Activated CD4-positive, alpha-beta memory T cell treated with anti-CD3 and anti-CD28 coated beads, Interleukin-2, amount 10 ng/mL, durations not matched to agents 7 days and 5 days (primary cell): ENCODE measurements at regions not wholly inside any gene's neighbourhood (a gene's known extent, or its start where the extent isn't known, plus 50 kb on each side); places are given as distances from the start of the nearest gene placed in this dataset.

Experiments used
- CTCF ChIA-PET: fragments of 350-600 bp; sonication (Branson Sonifier 250); formaldehyde crosslinking; loops from one replicate; lab custom pipeline; 2021; ENCODE audit warnings: antibody characterized with exemption, inconsistent platforms; lab: Charles Lee
- POLR2A ChIA-PET: fragments of 350-600 bp; sonication (Branson Sonifier 250); formaldehyde crosslinking; loops from one replicate; lab custom pipeline; 2021; ENCODE audit warnings: antibody characterized with exemption; lab: Charles Lee
- DNase-seq: peaks from one replicate; pipeline ENCODE4 v3.0.0-alpha.2; 2020
- H3K27ac Mint-ChIP-seq: one replicate; pipeline ENCODE4 v1.8.0; 2021; ENCODE audit warnings: mild to moderate bottlenecking, mixed read lengths
- H3K27me3 Mint-ChIP-seq: one replicate; pipeline ENCODE4 v1.8.0; 2021; ENCODE audit warnings: mixed read lengths
- H3K36me3 Mint-ChIP-seq: one replicate; pipeline ENCODE4 v1.8.0; 2021; ENCODE audit warnings: low read depth, mixed read lengths
- H3K4me1 Mint-ChIP-seq: one replicate; pipeline ENCODE4 v1.8.0; 2021; ENCODE audit warnings: mixed read lengths
- H3K4me3 Mint-ChIP-seq: one replicate; pipeline ENCODE4 v1.8.0; 2021; ENCODE audit warnings: mild to moderate bottlenecking, mixed read lengths
- H3K9me3 Mint-ChIP-seq: one replicate; pipeline ENCODE4 v1.8.0; 2021; ENCODE audit warnings: mixed read lengths

DNA sequence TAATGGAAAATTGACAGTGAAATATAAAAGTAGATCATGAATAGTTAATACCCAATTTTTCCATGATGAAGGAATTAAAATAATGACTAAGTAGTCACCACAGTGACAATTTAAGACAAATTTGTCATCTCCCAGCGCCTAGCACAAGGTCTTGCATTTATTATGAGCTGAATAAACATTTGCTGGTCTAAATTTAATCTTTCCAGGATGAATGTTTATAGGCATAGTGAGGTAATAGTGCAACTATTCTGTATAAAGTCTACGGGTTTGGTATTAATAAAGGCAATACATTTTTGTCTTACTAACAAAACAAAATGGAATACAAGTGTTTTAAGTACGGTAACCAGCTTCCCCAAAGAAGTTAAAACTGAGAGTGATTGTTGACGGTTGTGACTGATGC lies 209.3 kb downstream of the CD47 start:
- Mint-ChIP-seq H3K4me1 (no peaks in the 10 kb centered on the region), H3K27ac (no peak overlapping the region), H3K27me3 (no peaks in the 10 kb centered on the region), H3K9me3 (no peaks in the 10 kb centered on the region), H3K4me3 (no peak overlapping the region), H3K36me3 (no peaks in the 10 kb centered on the region)
- DNase-seq: no peak
- ChIA-PET CTCF (no interaction called here), POLR2A (no interaction called here)

DNA sequence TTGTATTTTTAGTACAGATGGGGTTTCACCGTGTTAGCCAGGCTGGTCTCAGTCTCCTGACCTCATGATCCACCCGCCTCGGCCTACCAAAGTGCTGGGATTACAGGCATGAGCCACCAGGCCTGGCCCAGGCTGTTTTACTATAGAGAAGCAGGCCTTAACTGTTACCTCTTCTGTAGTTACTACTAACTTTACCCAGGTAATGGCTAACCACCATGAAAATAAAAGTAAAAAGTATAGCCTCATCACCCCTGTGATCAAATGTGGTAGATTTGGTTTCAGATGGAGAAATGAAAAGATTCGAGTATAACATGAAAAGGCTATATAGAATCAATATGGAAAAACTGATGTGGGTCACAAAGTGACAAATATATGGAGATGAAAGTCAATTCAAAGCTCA lies 210.1 kb downstream of the CD47 start:
- H3K4me3 Mint-ChIP-seq: no peak overlapping the region
- no peak for DNase-seq
- no peaks in the 10 kb centered on the region for H3K9me3 Mint-ChIP-seq
- ChIA-PET CTCF (no interaction called here), POLR2A (no interaction called here)
- no peaks in the 10 kb centered on the region for H3K27me3 Mint-ChIP-seq
- no peaks in the 10 kb centered on the region for H3K36me3 Mint-ChIP-seq
- no peaks in the 10 kb centered on the region for H3K4me1 Mint-ChIP-seq
- H3K27ac Mint-ChIP-seq: no peak overlapping the region

DNA sequence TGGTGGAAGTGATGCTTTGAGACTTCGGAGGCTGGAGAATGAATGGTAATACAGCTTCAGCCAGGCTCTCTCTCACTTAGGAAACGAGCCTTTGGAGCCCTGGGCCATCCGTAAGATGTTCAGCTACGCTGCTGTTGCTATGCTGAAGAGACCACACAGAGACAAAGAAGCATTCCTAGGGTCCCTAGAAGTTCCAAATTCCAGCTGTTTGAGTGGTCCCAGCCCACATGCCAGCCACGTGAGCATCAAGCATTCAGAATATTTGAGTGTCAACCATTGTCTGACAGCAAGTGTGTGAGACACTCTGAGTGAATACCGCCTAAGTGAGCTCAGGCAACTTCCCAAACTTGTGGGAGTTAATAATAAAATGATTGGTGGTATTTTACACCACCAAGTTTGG lies 212.9 kb downstream of the CD47 start:
- no peak for DNase-seq
- no peak overlapping the region for H3K27ac Mint-ChIP-seq
- H3K4me3 Mint-ChIP-seq: no peak overlapping the region
- H3K4me1 Mint-ChIP-seq: no peaks in the 10 kb centered on the region
- ChIA-PET POLR2A (no interaction called here), CTCF (interaction anchor here (0.6 kb wide), 1 partner anchor 606 kb away, joined by 4 read pairs; no protein-coding TSS in a partner anchor)
- no peaks in the 10 kb centered on the region for H3K36me3 Mint-ChIP-seq
- H3K27me3 Mint-ChIP-seq: no peaks in the 10 kb centered on the region
- no peaks in the 10 kb centered on the region for H3K9me3 Mint-ChIP-seq

DNA sequence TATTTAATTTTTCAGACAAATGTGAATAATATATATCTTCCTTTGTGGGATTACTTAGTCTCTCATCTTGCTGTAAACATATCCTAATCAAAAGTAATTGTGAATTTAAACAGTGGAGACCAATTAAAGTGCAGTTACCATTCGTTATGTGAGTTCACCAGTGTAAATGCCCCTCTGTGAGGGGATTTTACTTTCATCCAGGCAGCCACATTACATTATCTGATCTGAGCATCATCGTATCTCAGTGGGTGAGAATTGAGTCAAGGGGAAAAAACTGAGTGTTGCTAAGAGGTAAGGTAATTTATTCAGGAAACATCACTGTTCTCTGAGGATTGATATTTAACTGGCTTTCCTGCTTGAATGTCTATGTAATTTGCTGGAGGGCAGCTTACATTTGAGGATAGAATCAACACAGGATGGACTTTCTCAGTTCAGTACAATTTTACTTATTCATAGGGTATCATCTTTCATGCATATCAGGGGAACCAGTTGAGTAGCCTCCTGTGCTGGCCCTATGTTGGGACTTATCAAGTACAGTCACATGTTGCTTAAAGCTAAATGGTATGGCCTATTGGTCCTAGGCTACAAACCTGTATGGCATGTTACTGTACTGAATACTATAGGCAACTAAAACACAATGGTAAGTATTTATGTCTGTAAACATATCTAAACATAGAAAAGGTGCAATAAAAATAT lies 219.7 kb downstream of the CD47 start:
- no peaks in the 10 kb centered on the region for H3K36me3 Mint-ChIP-seq
- no peak overlapping the region for H3K4me3 Mint-ChIP-seq
- CTCF ChIA-PET: interaction anchor here (1.5 kb wide), 1 partner anchor 57 kb away, joined by 3 read pairs; no protein-coding TSS in a partner anchor

DNA sequence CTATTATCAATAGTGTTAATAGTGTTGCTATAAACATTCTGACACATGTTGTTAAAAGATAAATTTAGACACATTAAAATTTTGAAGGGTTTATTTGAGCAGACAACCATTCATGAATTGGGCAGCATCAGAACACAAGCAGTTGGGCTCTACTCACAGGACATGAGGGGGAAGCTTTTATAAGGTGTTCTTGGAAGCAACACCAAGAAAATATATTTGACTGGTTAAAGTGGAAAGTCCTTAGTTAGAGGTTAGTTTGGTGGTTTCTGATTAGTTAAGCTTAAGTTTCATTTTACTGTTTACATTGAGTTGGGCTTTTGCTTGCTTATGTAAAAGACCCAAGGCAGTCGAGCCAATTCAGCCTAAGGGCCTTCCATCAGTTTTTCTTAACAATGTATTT lies 220.7 kb downstream of the CD47 start:
- POLR2A ChIA-PET: no interaction called here
- H3K4me3 Mint-ChIP-seq: no peak overlapping the region
- peaks cover 7% of the 10 kb centered on the region for H3K4me1 Mint-ChIP-seq
- DNase-seq: no peak
- H3K27ac Mint-ChIP-seq: no peak overlapping the region
- peaks cover 7% of the 10 kb centered on the region for H3K27me3 Mint-ChIP-seq
- peaks cover 2% of the 10 kb centered on the region for H3K9me3 Mint-ChIP-seq
- H3K36me3 Mint-ChIP-seq: no peaks in the 10 kb centered on the region
- CTCF ChIA-PET: interaction anchor here (1.5 kb wide), 1 partner anchor 57 kb away, joined by 5 read pairs; no protein-coding TSS in a partner anchor

More for the DNA sequence above, 219.7 kb downstream of the CD47 start:
- H3K27ac Mint-ChIP-seq: no peak overlapping the region
- peaks cover 2% of the 10 kb centered on the region for H3K27me3 Mint-ChIP-seq
- POLR2A ChIA-PET: no interaction called here
- no peak for DNase-seq
- peaks cover 2% of the 10 kb centered on the region for H3K9me3 Mint-ChIP-seq
- peaks cover 7% of the 10 kb centered on the region for H3K4me1 Mint-ChIP-seq

DNA sequence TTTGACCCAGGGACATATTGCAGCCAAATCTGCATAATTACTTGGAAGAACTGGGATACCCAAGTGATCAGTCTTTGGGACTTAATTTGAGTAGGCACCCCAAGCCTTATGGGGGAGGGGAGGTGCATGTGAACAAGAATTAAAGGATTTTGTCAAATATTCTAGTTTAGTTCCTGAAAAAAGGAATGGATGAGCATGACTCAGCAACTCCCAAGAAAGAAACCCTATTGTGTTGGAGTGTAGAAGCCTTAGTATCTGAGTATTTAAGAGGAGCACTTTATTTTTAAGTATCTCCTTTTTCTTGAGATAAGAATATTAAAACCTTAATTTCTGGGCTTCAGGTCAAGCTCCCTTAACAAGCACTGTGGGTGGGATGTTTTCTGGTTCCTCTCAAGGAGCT lies 222.4 kb downstream of the CD47 start:
- no peak for DNase-seq
- Mint-ChIP-seq H3K9me3 (peaks cover 2% of the 10 kb centered on the region), H3K27me3 (peaks cover 10% of the 10 kb centered on the region), H3K36me3 (no peaks in the 10 kb centered on the region), H3K4me1 (peaks cover 7% of the 10 kb centered on the region), H3K4me3 (no peak overlapping the region), H3K27ac (no peak overlapping the region)
- POLR2A ChIA-PET: no interaction called here
- CTCF ChIA-PET: interaction anchor here (1.5 to 1.6 kb wide), 2 partner anchors 51 to 59 kb away, joined by 3 to 5 read pairs; no protein-coding TSS in a partner anchor

DNA sequence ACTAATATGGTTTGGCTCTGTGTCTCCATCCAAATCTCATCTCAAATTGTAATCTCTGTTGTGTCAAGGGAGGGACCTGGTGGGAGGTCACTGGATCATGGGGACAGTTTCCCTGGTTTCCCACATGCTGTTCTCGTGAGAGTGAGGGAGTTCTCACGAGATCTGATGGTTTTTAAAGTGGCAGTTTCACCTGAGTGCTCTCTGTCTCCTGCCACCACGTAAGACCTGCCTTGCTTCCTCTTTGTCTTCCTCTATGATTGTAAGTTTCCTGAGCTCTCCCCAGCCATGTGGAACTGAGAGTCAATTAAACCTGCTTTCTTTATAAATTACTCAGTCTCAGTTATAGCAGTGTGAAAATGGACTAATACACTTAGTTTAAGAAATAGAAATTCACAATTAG lies 228.9 kb downstream of the CD47 start:
- CTCF ChIA-PET: no interaction called here
- no peak for DNase-seq

DNA sequence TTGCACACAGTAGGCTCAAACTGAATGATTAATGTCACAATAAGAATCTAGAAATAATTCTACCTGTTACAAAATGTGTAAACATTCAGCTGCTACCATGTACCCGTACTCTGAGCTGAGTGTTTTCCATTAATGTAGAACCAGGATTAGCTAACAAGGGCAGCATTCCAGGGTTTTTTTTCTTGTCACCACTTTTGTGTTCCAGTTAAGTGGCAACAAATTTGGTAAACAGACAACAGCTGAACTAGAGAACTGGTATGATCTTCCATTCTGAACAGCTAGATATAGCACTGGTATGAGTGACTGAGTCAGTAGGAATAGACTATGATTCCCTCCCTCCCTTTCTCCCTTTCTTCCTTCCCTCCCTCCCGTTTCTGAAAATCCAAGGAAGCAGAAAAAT lies 229.4 kb downstream of the CD47 start:
- ChIA-PET POLR2A (no interaction called here), CTCF (interaction anchor here (0.8 kb wide), 1 partner anchor 66 kb away, joined by 3 read pairs; no protein-coding TSS in a partner anchor)
- peaks cover 8% of the 10 kb centered on the region for H3K27me3 Mint-ChIP-seq
- DNase-seq: no peak
- H3K36me3 Mint-ChIP-seq: no peaks in the 10 kb centered on the region
- H3K4me1 Mint-ChIP-seq: no peaks in the 10 kb centered on the region
- H3K9me3 Mint-ChIP-seq: no peaks in the 10 kb centered on the region
- no peak overlapping the region for H3K4me3 Mint-ChIP-seq
- no peak overlapping the region for H3K27ac Mint-ChIP-seq

More for the DNA sequence above, 228.9 kb downstream of the CD47 start:
- Mint-ChIP-seq H3K4me3 (no peak overlapping the region), H3K27ac (no peak overlapping the region), H3K4me1 (no peaks in the 10 kb centered on the region), H3K9me3 (no peaks in the 10 kb centered on the region), H3K36me3 (no peaks in the 10 kb centered on the region), H3K27me3 (peaks cover 10% of the 10 kb centered on the region)
- POLR2A ChIA-PET: no interaction called here
